HG03571 (cell line): ENCODE measurements at regions not wholly inside any gene's neighbourhood (a gene's known extent, or its start where the extent isn't known, plus 50 kb on each side); places are given as distances from the start of the nearest gene placed in this dataset.
"Not testable (repeated sequence)": the region's sequence is repeated elsewhere in the genome, so short reads cannot be mapped to it uniquely, and the experiment has no call there.

ENCODE experiments used
- ATAC-seq: cut with Tn5 transposase; IDR thresholded peaks from one replicate; pipeline ENCODE4 v1.9.1; 2021; ENCODE audit not compliant: unreplicated experiment

GRCh38 chr9:87041553-87042235 lies 94.4 kb upstream of the GAS1 start:
- not testable (repeated sequence) for ATAC-seq

GRCh38 chr9:87049929-87050608 lies 102.8 kb upstream of the GAS1 start:
- not testable (repeated sequence) for ATAC-seq

- no peak for ATAC-seq
These were observed 107.8 kb upstream of the GAS1 start for GRCh38 chr9:87054999-87055686.

- ATAC-seq = no peak
These were observed 112.5 kb upstream of the GAS1 start for GRCh38 chr9:87059772-87060171.

GRCh38 chr9:87062746-87063145 lies 115.4 kb upstream of the GAS1 start:
- no peak for ATAC-seq

GRCh38 chr9:87063246-87063645 lies 115.9 kb upstream of the GAS1 start:
- ATAC-seq = no peak

- ATAC-seq = no peak
These were observed 116.6 kb upstream of the GAS1 start for GRCh38 chr9:87063871-87064270.

GRCh38 chr9:87064311-87064710 lies 117.0 kb upstream of the GAS1 start:
- no peak for ATAC-seq

- ATAC-seq = no peak
These were observed 118.7 kb upstream of the GAS1 start for GRCh38 chr9:87065981-87066380.

GRCh38 chr9:87067426-87067825 lies 120.1 kb upstream of the GAS1 start:
- ATAC-seq = no peak

- no peak for ATAC-seq
These were observed 121.0 kb upstream of the GAS1 start for GRCh38 chr9:87068177-87068840.

- ATAC-seq = no peak
These were observed 122.4 kb upstream of the GAS1 start for GRCh38 chr9:87069690-87070089.

GRCh38 chr9:87070336-87070735 lies 123.0 kb upstream of the GAS1 start:
- ATAC-seq = no peak

- ATAC-seq = no peak
These were observed 124.2 kb upstream of the GAS1 start for GRCh38 chr9:87071473-87071872.

GRCh38 chr9:87073692-87074091 lies 126.4 kb upstream of the GAS1 start:
- ATAC-seq = no peak

- no peak for ATAC-seq
These were observed 128.2 kb upstream of the GAS1 start for GRCh38 chr9:87075537-87075936.

- ATAC-seq = no peak
These were observed 129.5 kb upstream of the GAS1 start for GRCh38 chr9:87076825-87077224.

GRCh38 chr9:87077986-87078385 lies 130.7 kb upstream of the GAS1 start:
- no peak for ATAC-seq

- no peak for ATAC-seq
These were observed 133.4 kb upstream of the GAS1 start for GRCh38 chr9:87080512-87081264.

- no peak for ATAC-seq
These were observed 134.2 kb upstream of the GAS1 start for GRCh38 chr9:87081503-87081902.

GRCh38 chr9:87083986-87084385 lies 136.7 kb upstream of the GAS1 start:
- no peak for ATAC-seq
